ENCODE measurements at regions not wholly inside any gene's neighbourhood (a gene's known extent, or its start where the extent isn't known, plus 50 kb on each side); places are given as distances from the start of the nearest gene placed in this dataset.

- H3K4me1 ChIP-seq (ENCODE audit: control insufficient read depth, insufficient read depth, low read length), result no peaks in the 10 kb centered on the region
- intact Hi-C loops (cut with micrococcal nuclease; ENCODE audit: unreplicated experiment), result no loop called here
- TF ChIP-seq, protein P1, sequence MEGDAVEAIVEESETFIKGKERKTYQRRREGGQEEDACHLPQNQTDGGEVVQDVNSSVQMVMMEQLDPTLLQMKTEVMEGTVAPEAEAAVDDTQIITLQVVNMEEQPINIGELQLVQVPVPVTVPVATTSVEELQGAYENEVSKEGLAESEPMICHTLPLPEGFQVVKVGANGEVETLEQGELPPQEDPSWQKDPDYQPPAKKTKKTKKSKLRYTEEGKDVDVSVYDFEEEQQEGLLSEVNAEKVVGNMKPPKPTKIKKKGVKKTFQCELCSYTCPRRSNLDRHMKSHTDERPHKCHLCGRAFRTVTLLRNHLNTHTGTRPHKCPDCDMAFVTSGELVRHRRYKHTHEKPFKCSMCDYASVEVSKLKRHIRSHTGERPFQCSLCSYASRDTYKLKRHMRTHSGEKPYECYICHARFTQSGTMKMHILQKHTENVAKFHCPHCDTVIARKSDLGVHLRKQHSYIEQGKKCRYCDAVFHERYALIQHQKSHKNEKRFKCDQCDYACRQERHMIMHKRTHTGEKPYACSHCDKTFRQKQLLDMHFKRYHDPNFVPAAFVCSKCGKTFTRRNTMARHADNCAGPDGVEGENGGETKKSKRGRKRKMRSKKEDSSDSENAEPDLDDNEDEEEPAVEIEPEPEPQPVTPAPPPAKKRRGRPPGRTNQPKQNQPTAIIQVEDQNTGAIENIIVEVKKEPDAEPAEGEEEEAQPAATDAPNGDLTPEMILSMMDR (IDR thresholded peaks at IDR 0.05), result no peak
- TF ChIP-seq POLR2AphosphoS5 (IDR thresholded peaks at IDR 0.05; ENCODE audit: low read depth, low read length), result no peak
- TF ChIP-seq SIN3A (IDR thresholded peaks at IDR 0.05; ENCODE audit: borderline replicate concordance, insufficient read depth, low read depth, low read length), result no peak
- TF ChIP-seq, protein P2, sequence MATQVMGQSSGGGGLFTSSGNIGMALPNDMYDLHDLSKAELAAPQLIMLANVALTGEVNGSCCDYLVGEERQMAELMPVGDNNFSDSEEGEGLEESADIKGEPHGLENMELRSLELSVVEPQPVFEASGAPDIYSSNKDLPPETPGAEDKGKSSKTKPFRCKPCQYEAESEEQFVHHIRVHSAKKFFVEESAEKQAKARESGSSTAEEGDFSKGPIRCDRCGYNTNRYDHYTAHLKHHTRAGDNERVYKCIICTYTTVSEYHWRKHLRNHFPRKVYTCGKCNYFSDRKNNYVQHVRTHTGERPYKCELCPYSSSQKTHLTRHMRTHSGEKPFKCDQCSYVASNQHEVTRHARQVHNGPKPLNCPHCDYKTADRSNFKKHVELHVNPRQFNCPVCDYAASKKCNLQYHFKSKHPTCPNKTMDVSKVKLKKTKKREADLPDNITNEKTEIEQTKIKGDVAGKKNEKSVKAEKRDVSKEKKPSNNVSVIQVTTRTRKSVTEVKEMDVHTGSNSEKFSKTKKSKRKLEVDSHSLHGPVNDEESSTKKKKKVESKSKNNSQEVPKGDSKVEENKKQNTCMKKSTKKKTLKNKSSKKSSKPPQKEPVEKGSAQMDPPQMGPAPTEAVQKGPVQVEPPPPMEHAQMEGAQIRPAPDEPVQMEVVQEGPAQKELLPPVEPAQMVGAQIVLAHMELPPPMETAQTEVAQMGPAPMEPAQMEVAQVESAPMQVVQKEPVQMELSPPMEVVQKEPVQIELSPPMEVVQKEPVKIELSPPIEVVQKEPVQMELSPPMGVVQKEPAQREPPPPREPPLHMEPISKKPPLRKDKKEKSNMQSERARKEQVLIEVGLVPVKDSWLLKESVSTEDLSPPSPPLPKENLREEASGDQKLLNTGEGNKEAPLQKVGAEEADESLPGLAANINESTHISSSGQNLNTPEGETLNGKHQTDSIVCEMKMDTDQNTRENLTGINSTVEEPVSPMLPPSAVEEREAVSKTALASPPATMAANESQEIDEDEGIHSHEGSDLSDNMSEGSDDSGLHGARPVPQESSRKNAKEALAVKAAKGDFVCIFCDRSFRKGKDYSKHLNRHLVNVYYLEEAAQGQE (IDR thresholded peaks at IDR 0.05; ENCODE audit: insufficient read depth in 1 of 2, low read depth in 2 of 2, low read length in 1 of 2), result no peak
- TF ChIP-seq TCF7L2 (IDR thresholded peaks at IDR 0.05; ENCODE audit: low read depth, low read length), result no peak
- H3K27ac ChIP-seq (ENCODE audit: low read length), result no peak overlapping the region
- H3K4me3 ChIP-seq (ENCODE audit: low read depth in 2 of 2, low read length in 2 of 2), result no peak overlapping the region
- ATAC-seq (no peak), DNase-seq (ENCODE audit: low read depth, low spot score) (no peak)
- BruUV-seq (replicated peaks), result no TSS peak
- POLR2A ChIA-PET, result no interaction called here
- H3K27me3 ChIP-seq (ENCODE audit: control insufficient read depth, insufficient read depth, low read length), result no peaks in the 10 kb centered on the region
- no peaks in the 10 kb centered on the region for H3K36me3 ChIP-seq (ENCODE audit: control insufficient read depth, insufficient read depth, low read length)
- in situ Hi-C loops (cut with HindIII; ENCODE audit: low pct_unique_long_range_greater_than_20kb, low sequenced_read_pairs), result no loop called here
- CTCF ChIA-PET, result no interaction called here
- H3K9me3 ChIP-seq (ENCODE audit: control insufficient read depth, insufficient read depth, low read depth, low read length), result peaks cover 2% of the 10 kb centered on the region; the same call in 1 of the 2 replicates
Measured at GRCh38 chr3:192054881-192055280, 593.9 kb downstream of the PYDC2 start.

DNA sequence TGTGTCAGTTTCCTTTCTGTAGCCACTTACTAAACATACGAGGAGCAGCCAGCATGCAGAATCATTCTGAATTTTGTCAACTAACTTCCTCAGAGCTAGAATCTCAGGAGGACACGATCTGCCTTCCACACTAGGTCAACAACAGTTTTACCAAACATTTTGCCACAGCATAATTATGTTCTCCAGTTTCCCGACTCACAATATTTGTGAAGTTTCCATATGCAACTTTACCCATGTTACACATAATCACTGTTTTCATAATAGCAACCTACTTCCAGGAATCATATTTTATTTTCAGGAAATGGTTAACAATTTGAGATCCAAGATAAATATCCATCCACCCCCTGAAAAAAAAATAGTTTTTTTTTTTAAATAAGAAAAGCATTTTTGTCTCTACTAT is 595.0 kb downstream of the PYDC2 start:
- Histone ChIP-seq H3K27me3 (ENCODE audit: control insufficient read depth, insufficient read depth, low read length) (no peaks in the 10 kb centered on the region), H3K4me3 (ENCODE audit: low read depth in 2 of 2, low read length in 2 of 2) (no peak overlapping the region), H3K36me3 (ENCODE audit: control insufficient read depth, insufficient read depth, low read length) (no peaks in the 10 kb centered on the region), H3K27ac (ENCODE audit: low read length) (no peak overlapping the region), H3K9me3 (ENCODE audit: control insufficient read depth, insufficient read depth, low read depth, low read length) (peaks cover 2% of the 10 kb centered on the region; the same call in 1 of the 2 replicates), H3K4me1 (ENCODE audit: control insufficient read depth, insufficient read depth, low read length) (no peaks in the 10 kb centered on the region)
- no TSS peak for BruUV-seq (replicated peaks)
- TF ChIP-seq, protein P2 (IDR thresholded peaks at IDR 0.05; ENCODE audit: insufficient read depth in 1 of 2, low read depth in 2 of 2, low read length in 1 of 2), result no peak
- TF ChIP-seq TCF7L2 (IDR thresholded peaks at IDR 0.05; ENCODE audit: low read depth, low read length) (no peak), SIN3A (IDR thresholded peaks at IDR 0.05; ENCODE audit: borderline replicate concordance, insufficient read depth, low read depth, low read length) (no peak), POLR2AphosphoS5 (IDR thresholded peaks at IDR 0.05; ENCODE audit: low read depth, low read length) (no peak)
- TF ChIP-seq, protein P1 (IDR thresholded peaks at IDR 0.05), result no peak
- intact Hi-C loops (cut with micrococcal nuclease; ENCODE audit: unreplicated experiment), result no loop called here
- in situ Hi-C loops (cut with HindIII; ENCODE audit: low pct_unique_long_range_greater_than_20kb, low sequenced_read_pairs), result no loop called here
- ATAC-seq (no peak), DNase-seq (ENCODE audit: low read depth, low spot score) (no peak)
- CTCF ChIA-PET, result no interaction called here
- POLR2A ChIA-PET, result interaction anchor here (0.7 kb wide), 1 partner anchor 125 kb away, joined by 3 read pairs; no protein-coding TSS in a partner anchor

All from Panc1 (cell line).